OCI-LY7 (cell line): ENCODE measurements at regions not wholly inside any gene's neighbourhood (a gene's known extent, or its start where the extent isn't known, plus 50 kb on each side); places are given as distances from the start of the nearest gene placed in this dataset.

Source experiments
- BruUV-seq: library from RNA; stranded (reverse); fragments of 400-500 nt; replicated peaks from 2 replicates; lab custom pipeline; 2021; lab: Mats Ljungman, UMichigan
- CTCF ChIA-PET: fragments of 300-600 bp; sonication (Branson Sonifier 250); formaldehyde crosslinking; loops from one replicate; lab custom pipeline; 2022; ENCODE audit warnings: antibody characterized with exemption; ENCODE audit not compliant: unreplicated experiment; lab: Charles Lee
- POLR2A ChIA-PET: fragments of 300-600 bp; sonication (Branson Sonifier 250); formaldehyde crosslinking; loops from one replicate; lab custom pipeline; 2022; ENCODE audit warnings: antibody characterized with exemption; lab: Charles Lee
- DNase-seq: peaks from one replicate; pipeline ENCODE4 v3.0.0-alpha.2; 2015; ENCODE audit warnings: low spot score
- H2AFZ ChIP-seq: fragments of 200-600 bp; sonication (generic), shearing (Covaris generic); 2 replicates; pipeline ENCODE4 v1.6.1; 2014; ENCODE audit warnings: mild to moderate bottlenecking, antibody characterized with exemption, low read length, moderate library complexity
- H3K27ac ChIP-seq: fragments of 200-600 bp; sonication (generic); 2 replicates; pipeline ENCODE4 v1.5.1; 2014; ENCODE audit warnings: mixed run types, low read depth, mild to moderate bottlenecking, moderate library complexity, low read length, inconsistent platforms; ENCODE audit not compliant: poor library complexity, severe bottlenecking
- H3K36me3 ChIP-seq: fragments of 200-600 bp; sonication (generic); 2 replicates; pipeline ENCODE4 v1.6.1; 2014; ENCODE audit warnings: mild to moderate bottlenecking, antibody characterized with exemption, low read length, moderate library complexity, mixed read lengths; ENCODE audit not compliant: insufficient read depth
- H3K4me1 ChIP-seq: fragments of 200-600 bp; sonication (generic); 2 replicates; pipeline ENCODE4 v1.5.1; 2014; ENCODE audit warnings: mild to moderate bottlenecking, low read length; ENCODE audit not compliant: insufficient read depth, poor library complexity, severe bottlenecking
- H3K4me2 ChIP-seq: fragments of 200-600 bp; sonication (generic); 2 replicates; pipeline ENCODE4 v1.6.1; 2014; ENCODE audit warnings: mild to moderate bottlenecking, low read length
- H3K4me3 ChIP-seq: fragments of 200-600 bp; sonication (generic); 2 replicates; pipeline ENCODE4 v1.5.1; 2014; ENCODE audit warnings: mild to moderate bottlenecking, low read depth, low read length; ENCODE audit not compliant: poor library complexity, severe bottlenecking
- H3K79me2 ChIP-seq: fragments of 200-600 bp; sonication (generic); 2 replicates; pipeline ENCODE4 v1.6.1; 2016; ENCODE audit warnings: low read depth, mild to moderate bottlenecking, low read length, moderate library complexity, mixed read lengths; ENCODE audit not compliant: insufficient read depth
- H3K9me2 ChIP-seq: fragments of 200-600 bp; sonication (generic); 2 replicates; pipeline ENCODE4 v1.6.1; 2016; ENCODE audit warnings: mild to moderate bottlenecking, low read length, mixed read lengths; ENCODE audit not compliant: insufficient read depth
- H3K9me3 ChIP-seq: fragments of 200-600 bp; sonication (generic); 2 replicates; pipeline ENCODE4 v1.6.1; 2014; ENCODE audit warnings: mild to moderate bottlenecking, mixed run types, low read length, mixed read lengths
- H4K20me1 ChIP-seq: fragments of 200-600 bp; sonication (generic); 2 replicates; pipeline ENCODE4 v1.6.1; 2014; ENCODE audit warnings: mild to moderate bottlenecking, antibody characterized with exemption, low read length, moderate library complexity, mixed read lengths; ENCODE audit not compliant: insufficient read depth
- EZH2phosphoT487 ChIP-seq: fragments of 200-600 bp; sonication (generic); IDR thresholded peaks from 2 replicates; pipeline ENCODE4 v1.6.1; 2018; ENCODE audit warnings: low read depth, borderline replicate concordance, mild to moderate bottlenecking, mixed run types, antibody characterized with exemption, low read length, moderate library complexity, mixed read lengths
- intact Hi-C: fragments of 100-400 bp; cut with micrococcal nuclease; formaldehyde crosslinking; loops from one replicate; pipeline ENCODE4 v1.10.0; 2022; ENCODE audit not compliant: unreplicated experiment
- TF ChIP-seq, protein P1 (sequence below): fragments of 200-600 bp; sonication (generic); conservative IDR thresholded peaks from 2 replicates; pipeline ENCODE4 v1.5.1; 2014; ENCODE audit warnings: mild to moderate bottlenecking, antibody characterized with exemption, low read length, moderate library complexity, mixed read lengths

DNA sequence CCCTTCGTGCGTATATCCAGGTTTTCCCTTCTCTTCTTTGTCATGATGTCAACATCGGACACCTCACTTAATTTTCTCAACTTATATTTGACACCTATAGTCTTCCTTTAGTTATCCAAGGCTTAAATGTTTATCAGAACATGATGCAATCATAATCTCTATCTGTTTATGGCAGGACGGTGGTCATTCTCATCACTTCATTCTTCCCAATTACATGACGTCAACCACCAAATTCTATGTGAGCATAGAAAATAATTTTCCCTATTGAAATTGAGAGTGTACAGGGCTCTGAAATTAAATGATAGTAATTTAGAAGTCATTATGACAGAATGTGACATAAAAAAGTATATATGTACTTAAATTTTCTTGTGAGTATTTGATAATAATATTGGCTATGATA, 345.4 kb downstream of the CDH9 start:
- Histone ChIP-seq H3K4me3 (no peak overlapping the region), H2AFZ (no peak overlapping the region), H3K27ac (no peak overlapping the region), H4K20me1 (no peaks in the 10 kb centered on the region), H3K36me3 (no peaks in the 10 kb centered on the region), H3K79me2 (no peaks in the 10 kb centered on the region), H3K4me2 (no peak overlapping the region), H3K4me1 (no peaks in the 10 kb centered on the region), H3K9me2 (no peaks in the 10 kb centered on the region), H3K9me3 (no peaks in the 10 kb centered on the region)
- TF ChIP-seq, protein P1, sequence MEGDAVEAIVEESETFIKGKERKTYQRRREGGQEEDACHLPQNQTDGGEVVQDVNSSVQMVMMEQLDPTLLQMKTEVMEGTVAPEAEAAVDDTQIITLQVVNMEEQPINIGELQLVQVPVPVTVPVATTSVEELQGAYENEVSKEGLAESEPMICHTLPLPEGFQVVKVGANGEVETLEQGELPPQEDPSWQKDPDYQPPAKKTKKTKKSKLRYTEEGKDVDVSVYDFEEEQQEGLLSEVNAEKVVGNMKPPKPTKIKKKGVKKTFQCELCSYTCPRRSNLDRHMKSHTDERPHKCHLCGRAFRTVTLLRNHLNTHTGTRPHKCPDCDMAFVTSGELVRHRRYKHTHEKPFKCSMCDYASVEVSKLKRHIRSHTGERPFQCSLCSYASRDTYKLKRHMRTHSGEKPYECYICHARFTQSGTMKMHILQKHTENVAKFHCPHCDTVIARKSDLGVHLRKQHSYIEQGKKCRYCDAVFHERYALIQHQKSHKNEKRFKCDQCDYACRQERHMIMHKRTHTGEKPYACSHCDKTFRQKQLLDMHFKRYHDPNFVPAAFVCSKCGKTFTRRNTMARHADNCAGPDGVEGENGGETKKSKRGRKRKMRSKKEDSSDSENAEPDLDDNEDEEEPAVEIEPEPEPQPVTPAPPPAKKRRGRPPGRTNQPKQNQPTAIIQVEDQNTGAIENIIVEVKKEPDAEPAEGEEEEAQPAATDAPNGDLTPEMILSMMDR = no peak
- TF ChIP-seq EZH2phosphoT487 = no peak
- DNase-seq = no peak
- intact Hi-C loops = no loop called here
- ChIA-PET CTCF (no interaction called here), POLR2A (no interaction called here)
- no TSS peak for BruUV-seq

DNA sequence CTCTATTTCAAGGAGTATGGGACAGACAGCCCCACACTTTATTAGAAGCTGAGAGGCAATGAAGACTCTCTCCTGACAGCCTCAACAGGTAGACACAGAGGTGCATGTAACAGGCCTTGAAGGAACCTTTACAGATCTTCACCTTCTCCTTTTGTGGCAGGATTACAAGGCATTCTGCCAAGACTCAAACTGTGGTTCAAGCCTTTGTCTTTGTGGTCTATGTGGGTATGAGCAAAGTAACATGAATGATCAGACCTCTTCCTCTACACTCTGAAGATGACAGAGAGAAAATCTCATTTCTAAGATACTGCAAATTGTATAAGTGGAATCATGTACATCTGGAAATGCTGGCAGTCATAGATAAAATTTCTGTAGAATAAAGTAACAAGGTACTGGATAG, 346.9 kb downstream of the CDH9 start:
- no peak overlapping the region for H3K4me3 ChIP-seq
- H4K20me1 ChIP-seq = no peaks in the 10 kb centered on the region
- intact Hi-C loops = no loop called here
- no peak for TF ChIP-seq EZH2phosphoT487
- TF ChIP-seq, protein P1 = no peak
- no peak overlapping the region for H3K4me2 ChIP-seq
- H3K9me3 ChIP-seq = no peaks in the 10 kb centered on the region
- CTCF ChIA-PET = no interaction called here
- no TSS peak for BruUV-seq
- H3K36me3 ChIP-seq = no peaks in the 10 kb centered on the region
- no peak for DNase-seq
- no peak overlapping the region for H2AFZ ChIP-seq
- no peaks in the 10 kb centered on the region for H3K4me1 ChIP-seq
- H3K9me2 ChIP-seq = no peaks in the 10 kb centered on the region
- no peak overlapping the region for H3K27ac ChIP-seq
- H3K79me2 ChIP-seq = no peaks in the 10 kb centered on the region
- POLR2A ChIA-PET = no interaction called here

DNA sequence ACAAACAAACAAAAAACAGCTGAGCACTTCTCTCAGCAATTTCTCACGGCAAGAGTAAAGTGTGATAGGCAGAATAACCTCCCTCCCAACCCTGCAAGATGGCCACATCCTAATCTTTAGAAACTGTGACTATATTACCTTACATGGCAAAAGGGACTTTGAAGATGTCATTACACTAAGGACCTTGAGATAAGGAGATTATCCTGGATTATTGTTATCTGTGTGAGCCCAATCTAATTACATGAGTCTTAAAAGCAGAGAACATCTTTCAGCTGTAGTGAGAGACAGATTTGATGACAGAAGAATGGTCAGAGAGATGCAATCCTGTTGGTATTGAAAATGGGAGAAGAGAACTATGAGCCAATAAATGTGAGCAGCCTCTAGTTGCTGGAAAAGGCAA, 347.9 kb downstream of the CDH9 start:
- H3K4me1 ChIP-seq = no peaks in the 10 kb centered on the region
- H3K36me3 ChIP-seq = no peaks in the 10 kb centered on the region
- DNase-seq = no peak
- BruUV-seq = no TSS peak
- H3K9me2 ChIP-seq = no peaks in the 10 kb centered on the region
- H3K79me2 ChIP-seq = no peaks in the 10 kb centered on the region
- no peak overlapping the region for H3K4me2 ChIP-seq
- H2AFZ ChIP-seq = no peak overlapping the region
- H3K27ac ChIP-seq = no peak overlapping the region
- ChIA-PET CTCF (no interaction called here), POLR2A (no interaction called here)
- H3K4me3 ChIP-seq = no peak overlapping the region
- H4K20me1 ChIP-seq = no peaks in the 10 kb centered on the region
- intact Hi-C loops = no loop called here
- no peaks in the 10 kb centered on the region for H3K9me3 ChIP-seq
- TF ChIP-seq, protein P1 = no peak
- no peak for TF ChIP-seq EZH2phosphoT487
